Left cardiac atrium (tissue), 4 donors: ENCODE measurements at regions not wholly inside any gene's neighbourhood (a gene's known extent, or its start where the extent isn't known, plus 50 kb on each side); places are given as distances from the start of the nearest gene placed in this dataset.
A peak's percentile ranks its signal among the peaks of the same experiment; 100 is the strongest.
"Not testable (repeated sequence)": the region's sequence is repeated elsewhere in the genome, so short reads cannot be mapped to it uniquely, and the experiment has no call there.

Experiments
- ATAC-seq, 2 donors: fragments of 200-7000 bp; cut with Tn5 transposase; one replicate each; pipeline ENCODE4 v1.9.1; 2020; ENCODE audit warnings: mild to moderate bottlenecking in 2 of 2, moderate library complexity in 2 of 2
- DNase-seq: peaks from one replicate; pipeline ENCODE4 v3.0.0-alpha.2; 2020
- intact Hi-C, 2 donors: fragments of 100-400 bp; cut with DNase I; formaldehyde crosslinking; loops; one replicate each; pipeline versions ENCODE4 v1.14.1 to v1.15.1; 2022 to 2023
- donor health status: DM: no; HTN: yes; CAD: no.
- donor health status: DM: no; HTN: yes; CAD: no; lungs with severe emphysema.
- donor health status: DM: yes; HTN: yes; CAD: no.
- donor health status: Dilated cardiomyopathy.

DNA sequence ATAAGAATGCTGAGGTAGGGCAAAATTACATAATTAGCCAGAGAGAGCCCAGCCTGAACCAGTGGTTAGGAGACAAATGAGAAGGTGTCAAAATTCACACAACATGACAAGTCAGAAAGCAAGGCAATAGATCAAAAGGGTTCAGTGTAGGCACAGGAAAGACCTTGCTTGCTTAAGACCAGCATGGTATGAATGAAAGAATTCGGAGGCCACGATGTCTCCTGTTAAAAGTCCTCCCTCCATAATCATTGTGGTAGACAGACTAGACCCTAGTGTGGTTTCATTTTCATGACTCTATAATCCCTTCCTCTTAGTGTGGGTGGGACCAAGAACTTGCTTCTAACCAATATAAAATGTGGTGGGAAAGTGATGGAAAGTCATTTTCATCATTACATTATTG lies 98.7 kb upstream of the ANKRD28 start:
- DNase-seq (no peak), ATAC-seq (no peak)
- intact Hi-C loops = no loop called here

DNA sequence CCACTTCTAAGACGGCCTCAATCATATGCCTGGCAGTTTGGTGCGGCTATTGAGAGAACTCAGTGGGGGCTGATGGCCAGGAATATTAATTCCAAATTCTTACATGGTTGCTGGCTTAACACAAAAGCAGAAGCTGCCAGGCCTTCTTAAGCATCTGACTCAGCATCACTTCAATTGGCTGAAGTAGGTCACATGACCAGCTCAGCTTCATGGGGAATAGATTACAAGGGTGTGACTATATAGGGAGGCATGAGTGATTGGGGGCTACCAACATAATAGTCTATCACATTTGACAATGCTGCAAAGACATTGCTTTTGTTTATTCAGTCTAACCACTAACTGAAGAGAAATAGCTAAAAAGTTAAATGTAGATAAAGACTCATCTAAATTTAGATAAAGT lies 101.6 kb upstream of the ANKRD28 start:
- no peak for ATAC-seq
- no peak for DNase-seq
- intact Hi-C loops = no loop called here

DNA sequence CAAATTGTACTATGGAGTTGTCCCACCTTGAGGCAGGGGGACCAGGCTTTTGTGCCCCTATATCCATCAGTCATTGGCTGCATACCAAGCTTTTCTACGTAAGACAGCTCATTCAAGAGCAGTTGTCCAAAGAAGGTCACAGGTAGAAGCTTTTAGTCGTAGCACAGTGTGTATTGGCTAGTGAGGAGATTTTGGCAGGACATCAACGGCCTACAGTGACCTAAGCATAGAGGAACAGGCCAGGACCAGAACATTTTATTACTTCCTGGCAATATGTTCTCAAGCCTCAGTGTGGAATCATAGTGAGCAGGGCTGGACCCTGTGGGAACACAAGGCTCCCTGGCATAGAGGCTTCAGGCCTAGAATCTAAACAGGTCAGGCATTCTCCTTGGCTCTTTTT lies 105.4 kb upstream of the ANKRD28 start:
- intact Hi-C loops = no loop called here
- ATAC-seq (peak; percentile 80 to 82), DNase-seq (peak; percentile 49)

DNA sequence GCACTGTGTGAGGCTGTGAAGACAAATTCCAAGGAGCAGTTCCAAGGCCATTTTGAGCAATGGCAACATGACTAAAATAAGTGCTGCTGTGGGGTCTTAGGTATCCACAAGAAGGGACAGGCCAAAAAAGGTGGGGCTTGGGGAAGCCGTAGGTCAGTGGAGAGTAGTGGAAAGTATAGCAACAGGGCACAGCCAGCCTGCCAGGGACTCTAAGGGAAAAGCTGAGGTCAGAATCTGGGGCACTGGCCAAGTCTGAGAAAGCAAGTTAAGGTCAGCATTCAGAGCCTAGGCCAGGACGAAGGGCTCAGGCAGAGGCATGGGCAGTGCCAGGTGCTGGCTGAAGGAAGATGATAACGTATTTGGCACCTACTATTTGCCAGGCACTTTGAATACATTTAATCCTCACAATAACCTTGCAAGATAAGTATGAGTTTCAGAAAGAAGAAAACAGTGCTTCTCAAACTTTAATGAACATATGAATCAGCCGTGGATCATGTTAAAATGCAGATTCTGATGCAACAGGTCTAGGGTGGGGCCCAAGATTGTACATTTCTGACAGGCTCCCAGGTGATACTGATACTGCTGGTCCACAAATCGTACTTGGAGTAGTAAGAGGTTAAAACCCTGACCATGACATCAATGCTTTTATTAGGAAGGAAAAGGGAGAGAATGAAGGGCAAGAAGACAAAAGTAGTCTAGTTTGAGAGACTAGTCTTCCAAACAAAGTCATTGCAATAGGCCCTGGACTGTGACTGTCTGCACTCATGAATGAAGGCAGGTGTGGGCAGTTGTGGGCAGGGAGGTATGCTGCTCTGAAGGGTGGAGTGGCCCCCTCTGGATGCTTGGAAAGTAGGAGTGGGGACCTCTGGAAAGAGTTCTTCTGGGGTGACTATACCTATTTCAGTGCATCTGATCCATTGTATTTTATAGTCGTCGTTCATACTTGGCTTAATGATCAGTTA lies 106.3 kb upstream of the ANKRD28 start:
- DNase-seq (peak; percentile 64), ATAC-seq (peak; percentile 81 to 94)
- intact Hi-C loops = no loop called here

DNA sequence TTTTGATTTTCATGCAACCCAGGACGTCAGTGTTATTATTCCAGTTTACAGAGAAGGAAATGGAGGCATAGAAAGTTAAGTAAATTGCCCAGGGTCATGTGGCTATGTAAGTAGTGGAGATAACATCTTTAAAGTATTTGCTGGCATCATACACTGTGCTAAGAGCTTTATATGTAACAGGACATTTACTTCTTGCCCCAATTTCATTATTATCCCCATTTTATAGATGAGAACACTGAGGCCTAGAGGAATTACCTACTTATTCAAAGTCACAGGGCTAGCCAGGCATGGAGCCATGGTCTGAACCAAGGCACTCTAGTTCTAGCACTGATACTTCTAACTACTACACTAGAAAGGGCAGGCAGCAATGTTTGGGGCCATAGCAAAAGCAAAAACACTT lies 107.3 kb upstream of the ANKRD28 start:
- no peak for ATAC-seq
- intact Hi-C loops = no loop called here
- DNase-seq = no peak

DNA sequence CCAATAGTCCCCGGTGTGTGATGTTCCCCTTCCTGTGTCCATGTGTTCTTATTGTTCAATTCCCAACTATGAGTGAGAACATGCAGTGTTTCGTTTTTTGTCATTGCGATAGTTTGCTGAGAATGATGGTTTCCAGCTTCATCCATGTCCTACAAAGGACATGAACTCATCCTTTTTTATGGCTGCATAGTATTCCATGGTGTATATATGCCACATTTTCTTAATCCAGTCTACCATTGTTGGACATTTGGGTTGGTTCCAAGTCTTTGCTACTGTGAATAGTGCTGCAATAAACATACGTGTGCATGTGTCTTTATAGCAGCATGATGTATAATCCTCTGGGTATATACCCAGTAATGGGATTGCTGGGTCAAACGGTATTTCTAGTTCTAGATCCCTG lies 109.6 kb upstream of the ANKRD28 start:
- not testable (repeated sequence) for ATAC-seq

DNA sequence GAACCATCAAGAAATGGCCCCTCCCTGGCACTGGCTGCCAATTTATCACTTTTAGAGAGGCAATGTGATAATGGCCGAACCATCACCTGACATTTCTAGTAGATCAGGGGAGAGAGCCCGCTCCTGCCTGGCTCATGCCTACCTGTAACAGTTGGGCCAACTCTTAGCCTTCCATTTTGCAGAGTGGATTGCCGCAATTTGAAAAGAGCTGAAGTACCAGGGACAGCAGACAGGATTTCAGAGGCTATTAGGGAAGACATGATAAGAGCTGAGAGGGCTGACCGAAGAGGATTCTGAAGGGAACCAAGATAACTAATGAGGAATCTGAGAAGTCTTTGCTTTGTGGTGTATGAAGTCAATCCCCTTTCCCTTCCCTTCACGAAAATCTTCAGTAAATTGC lies 121.2 kb upstream of the ANKRD28 start:
- DNase-seq (no peak), ATAC-seq (no peak)
- intact Hi-C loops = no loop called here

More for the DNA sequence above, 109.6 kb upstream of the ANKRD28 start:
- DNase-seq, intact Hi-C loops: not testable (repeated sequence)

DNA sequence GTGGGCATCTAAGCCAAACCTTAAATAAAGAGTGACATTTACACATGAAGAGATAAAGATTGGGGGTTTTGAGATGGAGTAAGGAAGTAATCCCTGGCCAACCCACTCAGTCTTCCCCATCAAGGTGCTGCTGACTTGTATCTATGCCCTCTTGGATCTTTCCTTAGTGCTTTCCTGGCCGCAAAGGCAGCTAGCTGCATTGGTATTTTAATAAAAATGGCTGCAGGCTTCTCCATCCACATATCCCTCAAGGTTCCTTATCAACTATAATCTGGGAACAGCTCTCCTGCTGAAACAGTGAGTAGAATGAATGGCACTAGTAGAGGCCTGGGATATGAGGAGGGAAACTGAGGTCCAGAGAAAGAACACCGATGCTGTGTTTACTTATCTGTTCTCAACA lies 122.2 kb upstream of the ANKRD28 start:
- ATAC-seq = no peak
- intact Hi-C loops = no loop called here
- no peak for DNase-seq

DNA sequence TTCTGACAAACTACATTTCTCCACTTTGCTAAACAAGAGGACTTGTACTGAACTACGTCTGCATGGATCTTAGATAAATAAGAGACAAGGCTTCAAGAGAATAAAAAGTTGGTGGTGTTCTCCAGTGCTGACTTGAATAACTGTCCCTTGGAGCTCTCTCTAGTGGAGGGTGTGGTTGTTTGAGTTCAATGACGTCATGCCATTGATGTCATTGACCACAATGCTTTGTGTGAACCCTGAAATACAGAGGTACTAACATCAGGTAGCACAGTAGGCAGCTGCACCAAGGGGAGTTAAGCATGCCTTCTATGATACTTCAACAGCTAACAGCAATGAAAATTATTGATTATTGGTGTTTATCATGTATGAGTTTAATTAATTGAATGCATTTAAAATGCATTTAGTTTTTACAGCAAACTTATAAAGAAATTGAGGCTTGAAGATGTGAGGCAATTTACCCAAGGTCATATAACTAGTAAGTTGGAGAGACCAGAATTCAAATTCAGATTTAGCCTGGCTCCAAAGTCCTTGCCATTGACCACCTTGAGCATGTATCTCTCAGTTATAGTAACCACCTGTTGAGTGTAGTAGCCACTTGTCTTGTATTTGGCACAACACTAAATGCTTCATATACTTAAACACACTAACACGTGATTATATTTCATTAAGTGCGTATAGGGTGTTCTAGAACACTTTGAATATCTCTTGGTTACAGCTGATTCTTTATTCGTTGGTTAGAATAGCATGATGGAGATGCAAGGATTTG lies 126.0 kb upstream of the ANKRD28 start:
- DNase-seq = no peak
- intact Hi-C loops = no loop called here
- no peak for ATAC-seq

DNA sequence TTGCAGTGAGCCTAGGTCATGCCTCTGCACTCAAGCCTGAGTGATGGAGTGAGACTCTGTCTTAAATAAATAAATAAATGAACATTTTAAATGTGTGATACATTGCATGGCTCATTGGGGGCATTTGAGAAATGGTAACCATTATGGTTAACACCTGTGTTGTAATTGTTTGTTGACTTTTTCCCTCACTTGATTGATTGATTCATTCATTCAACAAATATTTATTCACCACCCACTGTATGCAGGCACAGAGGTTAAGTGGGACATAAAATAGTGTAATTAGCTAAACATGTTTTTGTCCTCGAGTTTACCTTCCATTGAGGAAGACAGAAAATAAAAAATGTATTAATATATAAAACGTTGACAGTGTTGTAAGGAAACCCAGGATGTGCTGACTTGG lies 127.1 kb upstream of the ANKRD28 start:
- ATAC-seq = no peak
- DNase-seq = no peak
- intact Hi-C loops = no loop called here

DNA sequence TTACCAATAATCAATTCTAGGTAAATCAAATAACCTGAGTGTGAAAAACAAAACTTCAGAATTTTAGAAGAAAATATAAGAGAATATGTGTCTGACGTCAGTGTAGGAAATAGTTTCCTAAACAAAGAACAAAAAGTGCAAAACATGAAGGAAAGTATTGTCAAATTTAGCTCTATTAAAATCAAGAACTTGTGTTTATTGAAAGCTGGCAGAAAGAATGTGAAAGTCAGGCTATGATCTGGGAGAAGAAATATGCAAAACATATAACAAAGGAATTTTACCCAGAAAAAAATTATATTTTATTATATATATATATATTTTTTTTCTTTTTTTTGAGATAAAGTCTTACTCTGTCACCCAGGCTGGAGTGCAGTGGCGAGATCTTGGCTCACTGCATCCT lies 129.1 kb upstream of the ANKRD28 start:
- no peak for DNase-seq
- ATAC-seq = no peak
- intact Hi-C loops = no loop called here

DNA sequence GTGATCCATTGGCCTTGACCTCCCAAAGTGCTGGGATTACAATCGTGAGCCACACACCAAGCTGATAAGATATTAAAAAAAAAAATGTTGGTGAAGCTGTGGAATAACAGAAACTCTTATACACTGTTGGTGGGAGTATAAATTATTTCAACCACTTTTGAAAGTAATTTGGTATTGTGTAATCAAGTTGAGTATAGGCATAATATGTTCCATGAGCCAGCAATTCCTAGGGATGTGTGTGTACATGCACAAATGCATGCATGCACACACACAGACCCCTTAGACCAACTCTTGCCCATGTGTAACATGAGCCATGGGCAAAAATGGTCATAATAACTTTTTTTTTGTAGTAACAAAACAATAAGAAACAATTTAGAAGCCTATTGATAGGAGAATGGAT lies 130.2 kb upstream of the ANKRD28 start:
- ATAC-seq = no peak
- no peak for DNase-seq
- intact Hi-C loops = no loop called here

DNA sequence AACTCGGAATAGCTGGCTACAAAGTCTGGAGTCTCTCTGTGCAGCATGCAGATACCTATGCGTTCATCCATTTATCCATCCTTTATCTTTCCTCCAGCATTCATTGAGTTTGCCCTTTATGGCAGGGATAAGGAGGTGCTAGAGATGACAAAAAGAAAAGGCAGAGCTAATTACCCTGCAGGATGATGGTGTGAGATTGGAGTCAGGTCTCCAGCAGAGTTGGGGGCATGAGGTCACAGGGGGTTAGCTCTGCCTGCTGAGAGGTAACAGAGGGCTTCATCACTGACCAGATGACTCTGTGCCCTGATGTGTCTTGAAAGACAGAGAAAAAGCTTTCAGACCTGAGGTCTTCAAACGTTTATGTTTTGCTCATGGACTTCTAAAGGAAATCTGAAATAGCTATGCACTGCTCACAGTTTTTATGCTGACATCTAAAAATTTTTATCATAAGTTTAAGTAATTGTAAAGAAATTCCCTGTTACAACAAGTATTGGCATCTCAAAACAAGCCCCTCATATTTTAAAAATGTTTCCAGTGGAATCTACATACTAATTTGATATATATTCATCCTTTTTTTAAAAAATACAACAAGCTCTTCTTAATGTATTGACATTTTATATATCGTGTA lies 132.3 kb upstream of the ANKRD28 start:
- intact Hi-C loops = no loop called here
- ATAC-seq = no peak

DNA sequence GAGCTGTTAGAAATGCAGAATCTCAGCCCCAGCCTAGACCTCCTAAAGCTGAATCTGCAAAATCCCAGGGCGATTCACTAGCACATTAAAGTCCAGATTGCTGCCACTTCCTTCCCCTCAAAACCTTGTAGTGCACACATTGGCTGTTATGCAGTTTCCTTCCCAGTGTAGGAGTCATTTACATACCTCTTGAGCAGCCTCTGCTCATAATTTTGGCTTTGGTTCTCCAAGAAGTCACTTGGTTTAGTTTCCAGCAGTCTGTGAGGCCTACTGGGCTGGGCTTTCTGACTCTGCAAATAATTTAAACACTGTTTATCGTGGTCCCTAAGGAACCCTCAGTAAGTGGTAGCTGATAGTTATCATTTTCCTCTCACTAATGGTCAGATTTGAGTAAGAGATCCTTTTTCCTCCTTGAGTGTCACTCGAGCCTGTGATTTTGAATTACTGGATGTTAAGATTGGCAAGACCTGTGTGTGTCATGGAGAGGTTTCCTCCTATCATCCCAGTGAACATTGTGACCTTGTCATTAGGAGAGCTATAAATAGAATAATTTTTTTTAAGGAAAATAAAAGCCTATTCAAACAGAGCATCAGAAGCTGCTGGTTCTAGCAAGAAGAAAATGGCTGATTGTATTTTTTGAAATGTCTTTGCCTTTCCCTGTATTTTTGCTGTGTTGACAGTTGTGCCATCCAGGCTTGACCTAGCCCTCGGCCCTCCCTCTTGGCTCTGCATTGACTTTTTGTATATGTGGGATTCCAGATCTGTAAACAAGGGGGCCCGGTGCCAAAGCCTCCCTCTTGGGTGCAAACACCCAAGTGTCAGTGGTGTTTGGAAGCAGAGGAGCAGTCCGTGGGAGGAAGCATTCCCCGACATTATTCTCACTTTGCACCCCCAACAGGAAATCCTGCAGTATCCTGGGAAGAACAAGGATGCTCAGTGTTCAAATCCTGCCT lies 134.8 kb upstream of the ANKRD28 start:
- peak in 1 of 2 donors; percentile 39 for ATAC-seq
- intact Hi-C loops = no loop called here
- no peak for DNase-seq

More for the DNA sequence above, 132.3 kb upstream of the ANKRD28 start:
- no peak for DNase-seq

DNA sequence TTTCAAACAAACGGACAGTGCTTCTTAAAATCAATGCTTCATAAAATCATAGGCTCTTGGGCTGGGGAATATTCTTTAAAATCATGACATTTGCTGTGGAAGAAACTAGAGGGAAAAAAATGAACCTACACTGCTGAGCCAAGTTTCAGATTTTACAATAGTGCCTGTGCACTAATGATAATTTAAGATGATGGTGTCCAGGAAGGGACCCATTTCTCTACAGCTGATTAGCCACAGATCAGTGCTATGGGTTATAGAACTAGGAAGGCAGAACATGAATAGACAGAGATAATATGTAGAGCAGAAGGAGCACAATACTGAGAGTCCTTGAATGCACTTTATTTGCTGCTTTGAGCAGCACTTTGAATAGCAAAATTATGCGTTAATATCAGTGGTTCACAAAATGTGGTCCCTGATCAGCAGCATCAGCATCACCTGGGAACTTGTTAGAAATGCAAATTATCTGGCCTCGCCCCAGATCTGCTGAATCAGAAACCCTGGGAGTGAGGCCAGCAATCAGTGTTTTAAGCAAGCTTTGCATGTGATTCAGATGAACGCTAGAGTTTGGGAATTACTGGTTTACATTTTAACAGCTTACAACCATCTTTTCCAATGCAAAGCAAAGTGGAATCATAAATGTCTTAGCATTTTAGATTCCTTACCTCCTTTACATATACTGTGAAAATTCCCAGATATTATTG lies 135.8 kb upstream of the ANKRD28 start:
- intact Hi-C loops = no loop called here
- DNase-seq (no peak), ATAC-seq (no peak)

DNA sequence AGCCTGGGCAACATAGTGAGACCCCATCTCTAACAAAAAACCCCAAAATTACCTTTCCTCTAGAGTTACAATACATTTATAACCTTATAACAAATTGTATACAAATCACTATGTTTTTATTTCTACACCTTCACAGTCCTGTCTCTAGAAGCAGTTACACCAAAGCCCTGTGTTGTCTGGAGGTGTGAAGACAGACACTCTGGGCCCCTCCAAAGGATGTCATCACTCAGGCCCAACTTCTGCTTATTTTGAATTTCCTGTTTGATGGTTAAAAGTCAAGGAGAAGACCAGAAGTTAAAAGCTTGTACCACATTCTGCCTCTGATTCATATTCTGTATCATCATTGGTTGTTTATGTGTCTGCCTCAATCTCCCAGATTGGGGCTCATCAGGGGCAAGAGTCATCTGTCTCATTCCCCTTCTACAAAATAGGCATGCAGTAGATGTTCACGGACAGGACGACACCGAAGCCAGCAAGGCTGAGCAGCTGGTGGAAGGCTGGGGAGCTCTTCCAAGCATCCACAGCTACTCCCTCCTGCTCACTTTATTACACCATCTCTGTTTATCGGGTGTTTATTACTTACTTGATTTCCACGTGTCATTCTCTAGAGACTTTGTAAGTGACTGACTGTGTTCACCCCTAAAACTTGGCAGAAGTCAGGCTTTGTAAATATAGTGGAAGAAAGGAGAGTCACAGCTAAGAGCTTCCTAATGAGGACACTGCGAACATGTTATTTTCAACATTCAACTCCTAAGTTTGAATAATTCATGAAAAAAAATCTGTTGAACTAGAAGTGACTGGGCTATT lies 136.8 kb upstream of the ANKRD28 start:
- DNase-seq (no peak), ATAC-seq (peak; percentile 29 to 57)
- intact Hi-C loops = no loop called here

DNA sequence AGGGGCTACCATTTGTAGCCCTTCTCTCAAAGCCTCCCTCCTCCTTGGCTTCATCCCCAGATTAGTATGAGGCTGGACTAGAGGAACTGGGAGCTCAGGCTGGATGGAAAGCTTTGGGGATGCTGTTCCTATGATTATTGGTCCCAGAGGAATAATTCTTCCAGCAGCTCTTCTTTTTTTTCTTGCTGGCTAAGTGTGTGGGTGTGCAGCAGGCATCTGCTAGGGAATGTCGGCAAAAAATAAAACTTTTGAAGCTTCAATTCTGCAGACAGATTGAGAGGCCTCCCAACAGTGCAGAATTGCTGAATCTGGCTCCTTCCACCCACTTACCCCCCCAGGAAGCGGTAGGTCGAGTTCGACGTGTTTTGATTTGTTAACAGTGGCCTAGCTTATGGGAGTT lies 138.5 kb upstream of the ANKRD28 start:
- DNase-seq (no peak), ATAC-seq (peak in 1 of 2 donors; percentile 50)
- intact Hi-C loops = no loop called here
